ENCODE measurements at regions not wholly inside any gene's neighbourhood (a gene's known extent, or its start where the extent isn't known, plus 50 kb on each side); places are given as distances from the start of the nearest gene placed in this dataset.

DNA sequence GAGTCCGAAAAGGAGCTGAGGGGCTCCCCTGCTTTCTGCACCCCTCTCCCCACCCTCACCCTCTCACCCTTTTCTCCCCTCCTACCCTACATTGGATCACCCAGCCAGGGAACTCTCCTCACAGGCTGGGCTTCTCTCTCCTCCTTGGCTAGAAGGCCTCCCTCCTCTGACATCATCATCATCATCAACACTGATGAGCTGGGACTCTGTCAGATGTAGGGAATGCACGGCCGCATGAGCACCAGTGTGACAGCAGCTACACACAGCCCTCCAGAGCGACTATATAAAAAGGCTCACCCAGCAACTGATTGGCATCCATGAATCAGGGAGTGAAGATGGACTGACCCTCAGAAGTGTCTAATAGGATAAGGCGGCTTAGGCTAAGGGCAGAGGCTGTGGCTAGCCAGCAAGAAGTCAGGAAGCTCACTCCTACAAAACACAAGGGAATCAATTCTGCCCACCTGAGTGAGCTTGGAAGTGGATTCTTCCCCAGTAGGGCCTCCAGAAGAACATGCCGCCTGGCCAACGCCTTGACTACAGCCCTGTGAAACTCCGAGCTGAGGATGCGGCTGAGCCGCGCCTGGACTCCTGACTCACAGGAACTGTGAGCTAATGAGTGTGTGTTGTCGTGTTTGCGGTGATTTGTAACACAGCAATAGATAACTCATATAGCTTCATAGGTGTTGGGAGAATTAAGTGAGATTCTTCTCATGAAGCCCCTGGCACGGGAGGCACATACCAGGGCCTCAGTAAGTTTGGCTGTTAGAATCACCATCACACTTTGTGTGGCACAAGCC, 147.6 kb downstream of the FAM43A start:
- in situ Hi-C loops (cut with HindIII; ENCODE audit: low pct_unique_long_range_greater_than_20kb, low sequenced_read_pairs) (no loop called here), intact Hi-C loops (cut with micrococcal nuclease; ENCODE audit: unreplicated experiment) (no loop called here)
- H3K36me3 ChIP-seq (ENCODE audit: control insufficient read depth, insufficient read depth, low read length): no peaks in the 10 kb centered on the region
- H3K4me1 ChIP-seq (ENCODE audit: control insufficient read depth, insufficient read depth, low read length): no peaks in the 10 kb centered on the region
- H3K9me3 ChIP-seq (ENCODE audit: control insufficient read depth, insufficient read depth, low read depth, low read length): no peaks in the 10 kb centered on the region
- H3K27ac ChIP-seq (ENCODE audit: low read length): no peak overlapping the region
- H3K4me3 ChIP-seq (ENCODE audit: low read depth in 2 of 2, low read length in 2 of 2): no peak overlapping the region
- no peaks in the 10 kb centered on the region for H3K27me3 ChIP-seq (ENCODE audit: control insufficient read depth, insufficient read depth, low read length)
- BruUV-seq (replicated peaks): no TSS peak
- CTCF ChIA-PET: no interaction called here
- no peak for ATAC-seq
- POLR2A ChIA-PET: no interaction called here
- no peak for DNase-seq (ENCODE audit: low read depth, low spot score)
- TF ChIP-seq, protein P1, sequence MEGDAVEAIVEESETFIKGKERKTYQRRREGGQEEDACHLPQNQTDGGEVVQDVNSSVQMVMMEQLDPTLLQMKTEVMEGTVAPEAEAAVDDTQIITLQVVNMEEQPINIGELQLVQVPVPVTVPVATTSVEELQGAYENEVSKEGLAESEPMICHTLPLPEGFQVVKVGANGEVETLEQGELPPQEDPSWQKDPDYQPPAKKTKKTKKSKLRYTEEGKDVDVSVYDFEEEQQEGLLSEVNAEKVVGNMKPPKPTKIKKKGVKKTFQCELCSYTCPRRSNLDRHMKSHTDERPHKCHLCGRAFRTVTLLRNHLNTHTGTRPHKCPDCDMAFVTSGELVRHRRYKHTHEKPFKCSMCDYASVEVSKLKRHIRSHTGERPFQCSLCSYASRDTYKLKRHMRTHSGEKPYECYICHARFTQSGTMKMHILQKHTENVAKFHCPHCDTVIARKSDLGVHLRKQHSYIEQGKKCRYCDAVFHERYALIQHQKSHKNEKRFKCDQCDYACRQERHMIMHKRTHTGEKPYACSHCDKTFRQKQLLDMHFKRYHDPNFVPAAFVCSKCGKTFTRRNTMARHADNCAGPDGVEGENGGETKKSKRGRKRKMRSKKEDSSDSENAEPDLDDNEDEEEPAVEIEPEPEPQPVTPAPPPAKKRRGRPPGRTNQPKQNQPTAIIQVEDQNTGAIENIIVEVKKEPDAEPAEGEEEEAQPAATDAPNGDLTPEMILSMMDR (IDR thresholded peaks at IDR 0.05): no peak
- no peak for TF ChIP-seq POLR2AphosphoS5 (IDR thresholded peaks at IDR 0.05; ENCODE audit: low read depth, low read length)
- no peak for TF ChIP-seq TCF7L2 (IDR thresholded peaks at IDR 0.05; ENCODE audit: low read depth, low read length)
- no peak for TF ChIP-seq SIN3A (IDR thresholded peaks at IDR 0.05; ENCODE audit: borderline replicate concordance, insufficient read depth, low read depth, low read length)
- TF ChIP-seq, protein P2, sequence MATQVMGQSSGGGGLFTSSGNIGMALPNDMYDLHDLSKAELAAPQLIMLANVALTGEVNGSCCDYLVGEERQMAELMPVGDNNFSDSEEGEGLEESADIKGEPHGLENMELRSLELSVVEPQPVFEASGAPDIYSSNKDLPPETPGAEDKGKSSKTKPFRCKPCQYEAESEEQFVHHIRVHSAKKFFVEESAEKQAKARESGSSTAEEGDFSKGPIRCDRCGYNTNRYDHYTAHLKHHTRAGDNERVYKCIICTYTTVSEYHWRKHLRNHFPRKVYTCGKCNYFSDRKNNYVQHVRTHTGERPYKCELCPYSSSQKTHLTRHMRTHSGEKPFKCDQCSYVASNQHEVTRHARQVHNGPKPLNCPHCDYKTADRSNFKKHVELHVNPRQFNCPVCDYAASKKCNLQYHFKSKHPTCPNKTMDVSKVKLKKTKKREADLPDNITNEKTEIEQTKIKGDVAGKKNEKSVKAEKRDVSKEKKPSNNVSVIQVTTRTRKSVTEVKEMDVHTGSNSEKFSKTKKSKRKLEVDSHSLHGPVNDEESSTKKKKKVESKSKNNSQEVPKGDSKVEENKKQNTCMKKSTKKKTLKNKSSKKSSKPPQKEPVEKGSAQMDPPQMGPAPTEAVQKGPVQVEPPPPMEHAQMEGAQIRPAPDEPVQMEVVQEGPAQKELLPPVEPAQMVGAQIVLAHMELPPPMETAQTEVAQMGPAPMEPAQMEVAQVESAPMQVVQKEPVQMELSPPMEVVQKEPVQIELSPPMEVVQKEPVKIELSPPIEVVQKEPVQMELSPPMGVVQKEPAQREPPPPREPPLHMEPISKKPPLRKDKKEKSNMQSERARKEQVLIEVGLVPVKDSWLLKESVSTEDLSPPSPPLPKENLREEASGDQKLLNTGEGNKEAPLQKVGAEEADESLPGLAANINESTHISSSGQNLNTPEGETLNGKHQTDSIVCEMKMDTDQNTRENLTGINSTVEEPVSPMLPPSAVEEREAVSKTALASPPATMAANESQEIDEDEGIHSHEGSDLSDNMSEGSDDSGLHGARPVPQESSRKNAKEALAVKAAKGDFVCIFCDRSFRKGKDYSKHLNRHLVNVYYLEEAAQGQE (IDR thresholded peaks at IDR 0.05; ENCODE audit: insufficient read depth in 1 of 2, low read depth in 2 of 2, low read length in 1 of 2): no peak

DNA sequence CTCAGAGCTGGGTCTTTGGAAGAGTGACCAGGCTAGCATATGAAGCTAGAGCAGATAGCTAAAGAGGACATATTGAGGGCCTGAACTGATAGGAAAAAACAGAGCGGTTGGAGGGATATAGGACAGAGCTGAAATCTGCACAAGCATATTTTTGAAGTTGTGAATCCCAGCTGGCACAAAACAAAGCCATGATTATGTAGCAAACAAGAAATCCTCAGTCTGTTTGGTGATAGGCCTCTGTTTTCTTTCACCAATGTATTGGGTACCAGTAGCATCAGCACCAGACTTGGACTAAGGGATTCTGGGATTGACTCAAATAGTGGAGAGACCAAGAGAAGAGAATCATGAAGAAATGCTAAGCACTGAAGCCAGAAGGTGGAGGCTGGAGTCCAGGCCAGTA, 151.0 kb downstream of the FAM43A start:
- ChIA-PET POLR2A (no interaction called here), CTCF (interaction anchor here (0.7 kb wide), 1 partner anchor 1797 kb away, joined by 3 read pairs; no protein-coding TSS in a partner anchor)
- Histone ChIP-seq H3K4me1 (ENCODE audit: control insufficient read depth, insufficient read depth, low read length) (no peaks in the 10 kb centered on the region), H3K9me3 (ENCODE audit: control insufficient read depth, insufficient read depth, low read depth, low read length) (no peaks in the 10 kb centered on the region), H3K27me3 (ENCODE audit: control insufficient read depth, insufficient read depth, low read length) (no peaks in the 10 kb centered on the region), H3K36me3 (ENCODE audit: control insufficient read depth, insufficient read depth, low read length) (no peaks in the 10 kb centered on the region), H3K4me3 (ENCODE audit: low read depth in 2 of 2, low read length in 2 of 2) (no peak overlapping the region), H3K27ac (ENCODE audit: low read length) (no peak overlapping the region)
- ATAC-seq (no peak), DNase-seq (ENCODE audit: low read depth, low spot score) (no peak)
- BruUV-seq (replicated peaks): no TSS peak
- intact Hi-C loops (cut with micrococcal nuclease; ENCODE audit: unreplicated experiment) (no loop called here), in situ Hi-C loops (cut with HindIII; ENCODE audit: low pct_unique_long_range_greater_than_20kb, low sequenced_read_pairs) (no loop called here)
- TF ChIP-seq, protein P2 (IDR thresholded peaks at IDR 0.05; ENCODE audit: insufficient read depth in 1 of 2, low read depth in 2 of 2, low read length in 1 of 2): no peak
- TF ChIP-seq SIN3A (IDR thresholded peaks at IDR 0.05; ENCODE audit: borderline replicate concordance, insufficient read depth, low read depth, low read length) (no peak), POLR2AphosphoS5 (IDR thresholded peaks at IDR 0.05; ENCODE audit: low read depth, low read length) (no peak)
- TF ChIP-seq, protein P1 (IDR thresholded peaks at IDR 0.05): no peak

Measured in Panc1 (cell line).